Myocyte (in vitro differentiated cells): ENCODE measurements at regions not wholly inside any gene's neighbourhood (a gene's known extent, or its start where the extent isn't known, plus 50 kb on each side); places are given as distances from the start of the nearest gene placed in this dataset.
"Not testable (repeated sequence)": the region's sequence is repeated elsewhere in the genome, so short reads cannot be mapped to it uniquely, and the experiment has no call there.

Experiments
- DNase-seq: peaks from one replicate; pipeline ENCODE4 v3.0.0-alpha.2; 2012; ENCODE audit warnings: low read depth

DNA sequence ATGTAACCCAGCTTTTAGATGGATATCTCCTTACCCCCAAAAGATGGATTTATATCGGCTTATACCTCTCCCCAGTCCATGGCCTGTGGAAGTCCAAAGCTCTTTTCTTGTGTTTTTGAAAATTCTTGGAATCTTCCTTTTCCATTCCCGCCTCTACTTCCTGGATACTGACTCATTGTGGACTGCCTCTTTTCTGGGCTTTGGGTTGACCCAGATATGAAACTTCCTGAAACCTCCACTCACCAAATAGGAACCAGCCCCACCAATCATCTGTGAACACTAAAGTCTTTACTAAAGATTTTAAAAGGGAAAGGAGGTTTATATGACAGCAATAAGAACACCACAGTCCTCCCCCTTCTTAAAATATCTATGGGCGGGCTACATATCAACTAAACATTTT lies 163.4 kb upstream of the SYN3 start:
- no peak for DNase-seq

GRCh38 chr22:33220476-33221080 lies 162.4 kb upstream of the SYN3 start:
- DNase-seq, result no peak

- no peak for DNase-seq
Measured at GRCh38 chr22:33219648-33220384, 161.6 kb upstream of the SYN3 start.

DNA sequence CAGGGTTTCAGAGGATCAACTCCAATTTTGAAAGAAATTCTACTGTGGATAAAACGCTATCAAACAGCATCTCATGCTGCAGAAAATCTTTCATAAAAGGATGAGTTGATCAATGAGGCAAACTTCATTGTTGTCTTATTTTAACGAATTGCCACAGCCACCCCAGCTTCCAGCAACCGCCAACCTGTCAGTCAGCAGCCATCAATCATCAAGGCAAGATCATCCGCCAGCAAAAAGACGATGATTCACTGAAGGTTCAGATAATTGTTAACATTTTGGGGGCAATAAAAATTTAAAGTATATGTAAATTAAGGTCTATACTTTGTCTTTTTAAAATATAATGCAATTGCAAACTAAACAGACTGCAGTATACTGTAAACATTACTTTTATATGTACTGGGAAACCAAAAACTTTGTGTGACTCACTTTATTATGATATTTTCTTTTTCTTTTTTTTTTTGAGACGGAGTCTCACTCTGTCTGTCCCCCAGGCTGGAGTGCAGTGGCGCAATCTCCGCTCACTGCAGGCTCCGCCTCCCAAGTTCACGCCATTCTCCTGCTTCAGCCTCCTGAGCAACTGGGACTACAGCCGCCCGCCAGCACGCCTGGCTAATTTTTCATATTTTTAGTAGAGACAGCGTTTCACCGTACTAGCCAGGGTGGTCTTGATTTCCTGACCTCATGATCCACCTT lies 155.3 kb upstream of the SYN3 start:
- DNase-seq, result no peak

- DNase-seq, result peak; percentile 26
Measured at GRCh38 chr22:33209930-33210784, 152.0 kb upstream of the SYN3 start.

- no peak for DNase-seq
Measured at GRCh38 chr22:33204408-33204807, 146.2 kb upstream of the SYN3 start.

- DNase-seq, result no peak
Measured at GRCh38 chr22:33202455-33202854, 144.3 kb upstream of the SYN3 start.

DNA sequence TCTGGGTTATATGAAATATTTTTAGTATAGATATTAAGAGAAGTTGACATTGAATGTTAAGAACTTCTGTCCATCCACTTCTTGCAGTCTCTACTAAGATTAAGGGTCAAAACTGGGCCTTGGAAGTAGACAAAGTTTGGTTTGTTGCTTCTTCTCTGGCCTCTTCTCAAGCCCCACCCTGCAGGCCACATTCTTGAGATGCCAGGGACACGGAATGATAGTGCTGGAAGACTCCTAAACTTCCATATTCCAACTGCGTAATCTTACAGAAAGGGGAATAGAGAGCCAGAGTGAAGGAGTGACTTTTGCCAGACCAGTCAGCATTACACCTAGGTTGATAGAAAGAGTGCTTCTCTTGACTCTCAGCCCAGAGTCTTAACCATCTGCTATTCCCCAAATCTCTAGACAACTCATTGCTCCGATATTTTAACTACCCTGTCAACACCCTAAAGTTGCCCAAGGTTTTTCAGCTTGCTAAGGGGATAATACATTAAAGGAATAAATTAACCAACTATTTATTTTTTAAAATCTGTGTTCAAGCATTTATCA lies 136.4 kb upstream of the SYN3 start:
- no peak for DNase-seq

GRCh38 chr22:33192156-33192555 lies 134.0 kb upstream of the SYN3 start:
- no peak for DNase-seq

DNA sequence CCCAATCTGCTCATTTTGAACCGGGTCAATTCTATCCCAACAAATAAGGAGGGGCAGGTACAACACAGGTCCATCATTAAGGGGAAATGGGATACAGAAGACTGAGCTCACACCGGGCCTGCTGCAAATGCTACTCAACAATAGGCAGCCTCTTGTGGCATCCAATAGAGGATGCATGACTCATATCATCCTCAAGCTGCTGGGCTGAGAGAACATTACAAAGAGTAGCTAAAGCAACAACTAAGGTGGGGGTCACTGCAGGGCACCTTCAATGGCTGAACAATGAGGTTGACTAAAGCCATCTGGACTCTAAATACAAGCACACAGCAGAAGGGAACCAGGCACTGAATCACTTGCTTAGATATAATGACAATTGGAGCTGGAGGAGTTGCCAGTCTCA lies 130.1 kb upstream of the SYN3 start:
- no peak for DNase-seq

GRCh38 chr22:33186816-33187215 lies 128.6 kb upstream of the SYN3 start:
- DNase-seq, result no peak

DNA sequence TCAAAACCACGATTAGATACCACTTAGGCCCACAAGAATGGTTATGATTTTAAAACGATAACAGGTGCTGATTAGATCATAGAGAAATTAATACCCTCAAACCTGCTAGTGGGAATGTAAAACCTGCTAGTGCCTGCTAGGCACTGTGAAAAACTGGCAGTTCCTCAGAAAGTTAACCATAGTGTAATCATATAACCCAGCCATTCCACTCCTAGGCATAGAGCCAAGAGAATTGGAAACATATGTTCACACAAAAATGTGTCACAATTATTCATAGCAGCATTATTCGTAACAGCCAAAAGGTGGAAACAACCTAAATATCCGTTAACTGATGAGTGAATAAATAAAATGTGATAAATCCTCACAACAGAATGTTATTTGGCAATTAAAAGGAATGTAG lies 122.2 kb upstream of the SYN3 start:
- no peak for DNase-seq

DNA sequence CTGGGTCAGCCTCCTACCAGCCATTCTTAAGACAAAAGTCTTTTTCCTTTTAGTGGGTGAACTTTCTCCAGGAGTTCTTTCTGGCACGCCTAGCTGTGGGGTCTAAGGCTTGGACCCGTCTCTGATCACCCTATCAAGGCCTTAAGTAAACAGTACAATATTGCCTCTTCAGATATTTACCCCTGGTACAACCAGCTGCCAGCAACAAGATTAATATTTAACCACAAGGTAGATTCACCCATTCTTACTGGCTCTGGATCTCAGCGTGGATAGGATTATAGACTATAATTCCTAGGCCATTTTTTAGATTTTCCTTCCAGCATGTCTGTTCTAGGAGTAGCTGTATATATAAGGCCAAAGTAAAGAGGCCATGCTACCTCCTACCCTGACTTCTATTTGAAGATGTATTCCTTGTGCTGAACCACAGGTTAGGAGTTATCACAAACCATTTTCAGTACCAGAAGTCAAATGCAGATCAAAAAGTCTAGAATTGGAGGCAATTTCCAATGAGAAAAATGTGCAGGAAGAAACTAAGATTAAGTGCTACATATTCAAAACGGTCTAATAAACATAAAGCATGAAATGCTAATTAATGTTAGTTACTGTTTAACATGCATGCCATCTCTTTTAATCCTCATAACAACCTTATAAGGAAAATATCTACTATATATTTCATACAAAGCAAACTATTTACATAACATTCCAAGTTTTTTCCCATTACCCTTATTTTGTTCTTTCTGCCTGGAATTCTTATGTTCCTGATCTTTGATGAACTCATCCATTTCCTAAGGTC lies 110.0 kb upstream of the SYN3 start:
- no peak for DNase-seq

DNA sequence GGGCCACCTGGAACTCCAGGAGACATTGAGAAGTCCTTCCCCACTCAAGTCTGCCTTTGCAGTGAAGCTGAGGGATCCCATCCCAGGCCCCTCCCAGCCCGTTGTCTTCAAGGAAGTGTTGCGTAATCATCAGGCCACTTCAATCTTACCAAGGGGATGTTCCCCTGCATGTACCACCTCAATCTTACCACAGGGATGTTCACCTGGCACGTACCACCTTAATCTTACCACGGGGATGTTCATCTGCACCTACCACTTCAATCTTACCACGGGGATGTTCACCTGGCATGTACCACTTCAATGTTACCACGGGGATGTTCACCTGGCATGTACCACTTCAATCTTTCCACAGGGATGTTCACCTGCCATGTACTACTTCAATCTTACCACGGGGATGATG lies 108.0 kb upstream of the SYN3 start:
- DNase-seq, result no peak

DNA sequence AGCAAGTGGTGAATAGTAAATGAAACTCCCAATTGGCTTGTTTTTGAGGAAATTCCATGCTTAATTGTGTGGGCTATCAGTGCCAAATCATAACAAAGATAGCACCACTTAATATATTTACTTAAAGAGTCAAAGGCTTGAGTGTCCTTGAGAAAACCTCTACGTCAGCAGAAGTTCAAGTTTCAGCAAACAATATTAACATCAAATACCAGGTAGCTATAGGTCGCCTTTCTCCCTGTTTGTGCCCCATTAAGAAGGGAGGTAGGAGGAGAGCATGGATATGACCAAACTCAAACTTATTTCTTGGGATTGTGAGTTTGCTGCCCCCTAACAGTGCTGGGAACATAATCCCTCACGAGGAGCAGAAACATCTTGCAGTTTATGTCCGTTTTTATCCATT lies 105.6 kb upstream of the SYN3 start:
- DNase-seq, result no peak

GRCh38 chr22:33162196-33162595 lies 104.0 kb upstream of the SYN3 start:
- DNase-seq, result no peak

- DNase-seq, result no peak
Measured at GRCh38 chr22:33160525-33160924, 102.3 kb upstream of the SYN3 start.

GRCh38 chr22:33154967-33155366 lies 96.8 kb upstream of the SYN3 start:
- not testable (repeated sequence) for DNase-seq

GRCh38 chr22:33149611-33150010 lies 91.4 kb upstream of the SYN3 start:
- DNase-seq, result no peak

GRCh38 chr22:33144721-33145120 lies 86.5 kb upstream of the SYN3 start:
- no peak for DNase-seq
